ENCODE measurements at regions not wholly inside any gene's neighbourhood (a gene's known extent, or its start where the extent isn't known, plus 50 kb on each side); places are given as distances from the start of the nearest gene placed in this dataset.

DNA sequence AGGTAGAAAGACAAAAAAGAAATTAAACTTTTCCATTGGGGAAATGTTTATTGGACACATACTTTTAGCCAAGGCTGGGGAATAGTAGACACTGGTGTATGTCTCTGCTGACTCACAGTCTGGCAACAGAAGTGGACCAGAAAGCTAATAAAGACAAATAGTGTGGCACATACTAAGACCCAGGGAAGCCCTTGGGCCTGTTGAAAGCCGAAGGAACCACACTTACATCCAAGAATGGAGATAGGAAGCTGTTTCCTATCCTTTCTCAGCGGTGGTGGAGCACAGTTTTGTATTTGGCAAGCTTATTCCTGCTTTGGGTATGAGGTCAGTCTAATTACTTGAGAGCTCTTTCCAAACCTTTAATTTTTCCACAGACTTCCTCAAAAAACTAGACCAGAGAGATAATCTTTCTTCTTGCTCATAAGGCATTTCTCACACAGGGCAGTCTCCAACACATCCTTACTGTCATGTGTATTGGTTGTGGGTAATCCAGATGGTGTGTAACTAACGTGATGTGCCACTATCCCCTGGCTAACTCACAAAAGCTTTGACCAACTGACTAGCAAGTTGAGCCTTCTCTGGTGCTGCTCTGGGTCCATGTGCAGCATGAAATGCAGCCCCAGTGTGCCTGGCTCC lies 279.1 kb upstream of the IGF1R start:
- no peak for DNase-seq
- intact Hi-C loops (cut with DNase I), result no loop called here

DNA sequence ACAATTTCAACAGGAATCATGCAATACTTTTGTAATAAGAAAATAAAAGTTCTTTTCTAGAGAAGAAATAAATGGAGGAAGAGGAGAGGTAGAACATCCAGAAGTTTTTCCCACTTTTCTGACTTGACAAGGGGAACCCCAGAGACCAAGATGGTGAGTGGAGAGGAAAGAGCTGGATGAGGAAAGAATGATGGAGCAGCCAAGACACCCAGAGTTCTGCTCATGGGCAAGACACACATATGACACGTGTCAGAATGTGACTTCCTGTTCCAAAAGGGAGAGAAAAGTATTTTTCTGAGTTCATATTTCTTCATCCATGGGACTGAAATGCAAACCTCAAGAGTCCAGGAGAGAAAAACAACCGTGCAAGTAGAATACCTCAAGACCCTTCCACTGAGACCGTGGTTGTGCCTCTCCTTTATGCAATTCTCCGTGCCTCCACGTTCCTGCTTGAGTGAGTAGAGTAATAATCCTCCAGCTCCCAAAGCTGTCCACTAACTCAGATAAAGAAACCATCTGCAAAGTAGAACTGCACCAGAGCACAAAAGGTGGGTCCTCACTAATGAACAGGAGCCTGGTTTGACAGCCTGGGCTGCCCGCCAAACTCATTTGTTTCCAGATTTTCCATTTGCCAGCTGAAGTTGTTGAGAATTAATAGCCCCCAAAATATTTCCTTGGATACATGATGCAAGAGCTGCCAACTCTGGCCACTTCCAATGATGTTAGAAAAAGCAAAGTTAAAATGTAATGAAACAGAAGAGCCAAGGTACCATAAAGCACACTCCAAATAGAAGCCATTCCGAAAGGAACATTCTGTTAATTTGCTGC lies 272.6 kb upstream of the IGF1R start:
- intact Hi-C loops (cut with DNase I), result no loop called here
- peak in 4 of 10 donors; percentile 10 to 34 (median 22) for DNase-seq

DNA sequence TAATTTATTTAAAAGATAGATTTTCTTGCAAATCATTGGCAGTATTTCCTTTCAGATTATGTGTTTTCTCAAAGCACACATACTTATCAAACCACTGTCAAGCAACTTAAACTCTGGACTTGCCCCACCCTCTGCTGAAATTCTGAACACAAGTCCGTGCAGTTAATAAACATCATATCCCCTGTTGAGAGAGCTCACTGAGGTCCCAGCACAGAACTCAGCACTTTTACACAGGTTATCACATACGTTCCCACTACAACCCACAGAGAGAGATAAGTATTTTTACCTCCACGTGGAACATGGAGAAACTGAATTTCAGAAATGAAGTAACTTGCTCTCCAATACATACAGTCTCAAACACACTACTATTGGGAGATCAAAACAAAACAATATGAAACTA lies 267.6 kb upstream of the IGF1R start:
- intact Hi-C loops (cut with DNase I), result no loop called here
- DNase-seq, result no peak

DNA sequence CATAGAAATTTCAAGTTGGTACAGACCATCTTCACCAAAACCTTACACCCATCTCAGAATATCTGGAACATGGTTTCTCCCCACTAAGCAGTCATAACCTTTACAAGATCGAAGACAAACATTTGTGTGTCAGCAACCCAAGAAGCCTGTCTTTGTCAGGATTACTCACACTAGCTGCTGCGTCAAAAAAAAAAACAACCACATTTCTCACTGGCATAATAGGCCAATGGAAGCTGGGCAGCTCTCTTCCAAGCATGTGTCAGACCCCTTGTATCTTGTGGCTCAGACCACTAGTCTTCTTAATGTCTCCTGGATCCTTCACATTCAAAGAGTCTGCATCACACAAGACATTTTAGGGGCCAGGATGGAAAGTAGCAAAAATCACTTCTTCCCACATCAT lies 266.9 kb upstream of the IGF1R start:
- DNase-seq, result no peak
- intact Hi-C loops (cut with DNase I), result no loop called here

DNA sequence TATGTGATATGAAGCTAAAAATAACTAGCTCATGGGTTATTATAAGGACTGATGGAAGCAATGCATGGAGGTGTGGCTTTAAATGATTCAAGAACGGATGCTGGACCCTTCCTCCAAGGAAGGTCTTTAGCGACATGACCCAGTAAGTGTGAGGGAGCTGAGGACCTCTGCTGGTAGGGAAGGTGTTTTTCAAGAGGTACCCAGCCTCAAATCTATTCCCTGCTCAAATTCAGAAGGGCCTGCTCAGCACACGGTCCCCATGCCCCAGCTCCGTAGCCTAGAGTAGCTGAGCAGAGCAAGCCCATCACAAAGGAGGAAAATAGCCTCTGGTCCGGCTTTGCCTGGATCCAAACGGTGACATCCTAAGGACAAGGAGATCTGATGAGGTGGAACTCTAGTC lies 266.2 kb upstream of the IGF1R start:
- no peak for DNase-seq
- intact Hi-C loops (cut with DNase I), result no loop called here

DNA sequence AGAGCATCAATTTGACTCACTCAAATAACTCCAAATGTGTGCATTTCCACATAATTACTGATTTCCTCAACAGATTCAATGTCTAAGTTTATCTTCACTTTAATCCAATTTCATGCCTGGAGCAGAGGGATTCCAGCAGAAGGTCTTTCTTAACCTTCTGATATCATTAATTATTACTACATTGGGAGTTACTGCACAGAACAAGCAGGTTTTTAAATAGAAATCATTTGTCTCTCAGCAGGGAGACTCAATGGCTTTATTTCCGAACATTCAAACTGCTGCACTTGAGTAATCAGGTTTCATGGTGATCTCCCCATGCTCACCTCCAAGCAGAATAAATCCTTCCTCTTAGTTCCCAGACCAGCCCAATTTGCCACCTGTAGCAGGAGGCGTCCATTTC lies 264.8 kb upstream of the IGF1R start:
- intact Hi-C loops (cut with DNase I), result no loop called here
- DNase-seq, result no peak

DNA sequence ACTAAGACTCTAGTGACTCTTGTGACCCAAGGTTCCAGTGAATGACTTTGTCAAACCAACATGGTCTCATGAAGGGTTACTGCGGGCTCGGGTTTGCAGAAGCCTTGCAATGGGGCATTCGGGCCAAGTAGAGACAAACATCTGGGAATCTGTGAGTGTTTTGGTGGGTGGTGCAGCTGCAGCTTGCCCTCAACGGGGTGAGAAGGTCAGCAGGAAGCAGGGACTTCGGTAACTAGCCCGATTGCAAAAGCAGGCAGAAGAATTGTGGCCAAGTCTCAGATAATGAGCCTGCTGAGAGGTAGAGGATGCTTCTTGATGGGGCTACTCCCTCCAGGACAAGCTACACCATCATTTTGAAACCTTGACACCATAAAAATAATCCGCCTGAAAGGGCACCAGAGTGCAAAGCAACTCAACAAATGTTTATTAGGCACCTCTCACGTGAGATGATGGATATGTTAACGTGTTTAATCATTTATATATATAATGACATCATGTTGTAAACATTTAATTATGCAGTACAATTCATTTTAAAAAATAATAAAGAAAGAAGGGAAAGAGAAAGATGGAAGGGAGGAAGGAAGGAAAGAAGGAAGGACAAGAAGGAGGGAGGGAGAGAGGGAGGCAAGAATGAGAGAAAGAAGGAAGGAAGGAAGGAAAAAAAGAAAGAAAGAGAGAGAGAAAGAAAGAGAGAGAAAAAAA lies 263.9 kb upstream of the IGF1R start:
- intact Hi-C loops (cut with DNase I), result no loop called here
- no peak for DNase-seq

DNA sequence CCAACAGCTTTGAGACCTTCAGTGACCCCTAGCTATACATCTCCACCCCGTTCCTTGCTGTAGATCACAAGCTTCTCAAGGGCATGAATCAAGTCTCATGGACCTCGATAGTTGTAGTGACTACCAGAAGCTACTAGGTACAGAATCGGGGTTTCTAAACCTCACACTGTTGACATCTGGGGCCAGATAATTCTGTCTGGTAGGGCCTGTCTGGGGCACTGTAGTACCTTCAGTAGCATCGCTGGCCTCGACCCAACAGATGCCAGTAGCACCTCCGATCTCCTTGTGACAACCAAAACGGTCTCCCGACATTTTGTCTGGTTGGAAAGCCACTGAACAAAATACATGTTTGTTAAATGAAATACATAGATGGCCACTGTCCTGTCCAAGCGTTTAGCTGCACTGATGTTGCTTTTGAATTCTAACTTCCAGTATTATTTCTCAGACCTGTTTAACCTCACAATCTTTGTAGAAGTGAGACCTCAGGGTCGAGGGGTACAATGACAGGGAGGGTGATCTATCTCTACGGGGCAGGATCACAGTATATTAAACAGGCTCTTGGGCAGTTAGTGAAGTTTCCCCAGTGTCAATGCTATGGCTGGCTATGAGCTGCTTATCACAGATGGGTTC lies 262.5 kb upstream of the IGF1R start:
- intact Hi-C loops (cut with DNase I), result no loop called here

DNA sequence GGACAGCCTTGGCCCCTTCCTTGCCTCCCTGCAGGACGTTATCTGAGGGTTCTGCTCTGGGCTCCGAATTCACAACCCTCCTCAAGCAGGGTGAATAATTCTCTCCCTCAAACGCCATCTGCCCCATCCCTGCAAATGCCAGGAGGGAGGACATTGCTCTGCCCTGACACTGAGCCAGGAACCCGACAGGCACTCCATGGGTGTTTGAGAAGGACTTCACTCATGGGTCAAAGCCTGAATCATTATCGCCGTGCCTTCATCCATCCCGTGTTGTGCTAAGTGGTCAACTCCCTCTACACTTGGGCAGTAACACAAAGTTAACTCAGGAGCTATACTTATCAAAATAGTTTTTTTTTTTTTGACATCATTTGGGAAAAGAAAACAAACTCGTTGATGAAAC lies 261.8 kb upstream of the IGF1R start:
- intact Hi-C loops (cut with DNase I), result no loop called here
- no peak for DNase-seq

More for the DNA sequence above, 262.5 kb upstream of the IGF1R start:
- no peak for DNase-seq

DNA sequence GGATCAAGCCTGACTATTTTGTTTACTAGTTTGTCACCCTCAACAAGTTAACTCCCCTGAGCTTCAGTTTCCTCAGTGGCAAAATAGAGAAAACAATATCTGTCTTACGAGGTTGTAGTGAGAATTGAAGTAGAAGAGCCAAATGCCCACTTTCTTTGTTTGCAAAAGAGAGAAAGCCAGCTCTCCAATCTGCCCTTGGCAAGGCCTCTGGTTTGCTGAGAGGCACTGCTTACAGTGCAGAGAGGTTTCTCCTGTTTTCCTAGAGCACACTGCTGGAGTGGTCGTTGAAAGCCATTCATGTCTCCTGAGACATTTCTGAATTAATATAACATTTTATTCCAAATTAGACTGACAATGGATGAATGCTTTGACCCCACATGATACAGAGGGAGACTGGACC lies 260.5 kb upstream of the IGF1R start:
- DNase-seq, result no peak
- intact Hi-C loops (cut with DNase I), result no loop called here

DNA sequence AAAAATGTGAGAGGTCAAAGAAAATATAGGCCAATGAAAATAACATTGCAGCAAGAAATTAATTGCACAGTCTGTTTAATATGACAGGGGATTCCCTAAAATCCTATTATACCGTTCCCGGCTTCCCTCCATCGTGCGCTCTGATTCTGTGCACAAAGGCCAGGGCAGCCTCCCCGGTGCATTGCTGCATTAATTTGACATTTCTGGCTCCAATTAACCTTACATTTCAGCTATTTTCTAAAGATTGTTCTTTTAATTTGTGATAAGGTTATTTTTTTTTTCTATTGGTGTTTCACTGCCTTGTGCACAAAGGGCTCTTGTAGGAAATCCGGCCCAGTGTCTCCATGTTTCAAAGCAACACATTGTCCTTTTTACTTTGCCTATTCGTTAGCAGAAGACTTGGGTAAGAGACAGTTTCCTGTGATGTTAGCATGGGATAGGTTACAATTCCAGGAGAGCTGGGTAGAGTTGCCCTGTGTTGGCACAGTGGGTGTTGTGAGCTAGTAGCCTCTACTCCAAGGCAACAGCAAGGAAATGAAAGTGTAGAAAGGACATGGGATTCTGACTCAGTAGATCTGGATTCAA lies 257.3 kb upstream of the IGF1R start:
- DNase-seq, result no peak
- intact Hi-C loops (cut with DNase I), result no loop called here

DNA sequence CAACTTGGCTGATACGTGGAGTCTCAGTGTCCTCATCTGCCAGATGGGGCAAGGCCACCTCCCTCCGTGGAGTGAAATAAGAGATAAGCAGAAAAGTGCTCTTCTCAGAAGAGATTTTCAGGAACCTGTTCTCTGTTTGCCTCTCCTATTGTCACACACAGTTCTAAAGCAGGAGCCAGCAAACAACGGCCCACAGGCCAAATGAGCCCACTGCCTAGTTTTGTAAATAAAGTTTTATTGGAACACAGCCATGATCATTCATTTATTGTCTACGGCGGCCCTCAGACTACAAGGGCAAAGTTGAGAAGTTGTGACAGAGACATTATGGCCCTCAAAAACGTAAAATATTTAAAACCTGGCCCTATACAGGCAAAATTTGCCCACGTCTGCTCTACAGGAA lies 256.8 kb upstream of the IGF1R start:
- DNase-seq, result no peak
- intact Hi-C loops (cut with DNase I), result no loop called here

DNA sequence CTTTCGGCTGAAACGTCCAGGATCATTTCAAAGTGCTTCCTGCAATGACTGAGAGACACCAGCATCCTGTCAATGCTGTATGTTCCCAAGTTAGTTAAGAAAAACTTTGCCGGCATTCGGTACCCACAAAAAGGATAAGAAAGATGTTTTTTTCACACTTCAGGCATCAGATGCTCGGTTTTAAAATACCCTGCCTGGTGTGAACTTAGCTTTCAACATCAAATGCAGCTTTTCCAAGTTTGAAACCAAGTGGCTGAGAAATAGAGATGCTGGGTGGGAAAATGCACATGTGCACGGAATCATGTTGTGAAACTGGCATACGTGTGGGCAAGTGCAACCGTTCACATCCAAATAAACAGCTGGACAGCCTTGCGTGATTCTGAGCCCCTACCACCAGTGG lies 254.9 kb upstream of the IGF1R start:
- no peak for DNase-seq
- intact Hi-C loops (cut with DNase I), result no loop called here

DNA sequence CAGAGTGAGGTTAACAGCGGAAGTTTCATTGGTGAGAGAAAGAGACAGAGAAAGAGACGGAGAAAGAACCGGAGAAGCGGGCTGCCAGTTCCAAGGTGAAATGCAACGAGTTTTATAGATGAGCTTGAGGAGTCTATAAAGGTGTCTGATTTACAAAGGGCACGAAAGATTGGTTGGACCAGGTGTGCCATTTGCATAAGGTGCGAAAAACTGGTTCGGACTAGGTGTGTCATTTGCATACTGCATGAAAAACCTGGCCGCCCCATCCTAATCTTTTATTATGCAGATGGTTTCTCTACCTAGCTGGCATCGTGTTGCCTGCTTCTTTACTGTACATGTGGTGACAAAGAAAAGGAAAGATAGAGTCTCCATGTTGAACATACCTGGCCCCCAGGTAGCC lies 253.8 kb upstream of the IGF1R start:
- intact Hi-C loops (cut with DNase I), result no loop called here
- no peak for DNase-seq

DNA sequence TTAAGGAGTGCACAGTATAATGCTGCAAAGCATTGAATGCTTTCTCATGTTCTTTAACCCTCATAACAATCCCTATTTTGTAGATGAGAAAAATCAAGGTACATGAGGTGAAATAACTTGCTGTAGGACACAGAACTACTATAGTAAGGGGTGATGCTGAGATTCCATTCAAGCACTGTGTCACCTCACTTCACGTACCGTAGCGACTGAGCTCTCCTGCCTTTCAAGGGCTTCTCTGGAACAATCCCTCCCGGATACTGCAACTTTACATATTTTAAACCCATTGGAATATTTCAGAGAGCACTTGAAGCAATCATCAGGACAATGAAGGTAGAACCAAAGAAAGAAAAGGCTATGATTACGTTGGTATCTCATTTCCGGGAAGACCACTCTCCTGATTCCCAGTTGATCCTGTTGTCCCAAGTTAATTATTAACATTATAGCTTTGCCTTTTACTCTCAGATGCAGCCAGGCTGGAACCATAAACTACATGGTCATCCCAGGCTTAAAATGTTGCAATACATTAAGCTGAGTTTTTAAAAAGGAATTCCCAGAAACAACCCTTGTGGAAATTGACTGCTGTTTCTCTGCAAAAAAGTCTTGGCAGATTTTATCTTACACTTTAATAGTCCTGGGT lies 252.2 kb upstream of the IGF1R start:
- intact Hi-C loops (cut with DNase I), result no loop called here

DNA sequence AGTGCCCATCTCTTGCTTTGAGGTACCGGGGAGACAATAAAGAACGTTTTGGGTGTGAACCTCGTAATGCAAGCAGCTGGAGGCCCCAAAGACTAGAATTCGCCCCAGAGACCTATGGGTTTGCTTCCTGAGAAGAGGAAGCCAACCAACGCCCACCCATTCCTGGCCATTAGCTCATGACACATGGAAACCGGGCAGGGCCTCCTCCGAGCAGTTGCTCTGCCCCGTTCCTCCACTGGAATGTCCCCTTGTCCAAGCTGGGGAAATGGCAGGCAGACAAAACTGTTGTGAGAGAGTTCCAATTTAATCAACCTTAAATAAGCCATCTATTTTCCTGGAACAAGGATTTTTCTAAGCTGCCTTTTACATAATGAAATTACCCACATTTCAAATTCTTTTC lies 250.9 kb upstream of the IGF1R start:
- no peak for DNase-seq
- intact Hi-C loops (cut with DNase I), result no loop called here

More for the DNA sequence above, 252.2 kb upstream of the IGF1R start:
- DNase-seq, result no peak

DNA sequence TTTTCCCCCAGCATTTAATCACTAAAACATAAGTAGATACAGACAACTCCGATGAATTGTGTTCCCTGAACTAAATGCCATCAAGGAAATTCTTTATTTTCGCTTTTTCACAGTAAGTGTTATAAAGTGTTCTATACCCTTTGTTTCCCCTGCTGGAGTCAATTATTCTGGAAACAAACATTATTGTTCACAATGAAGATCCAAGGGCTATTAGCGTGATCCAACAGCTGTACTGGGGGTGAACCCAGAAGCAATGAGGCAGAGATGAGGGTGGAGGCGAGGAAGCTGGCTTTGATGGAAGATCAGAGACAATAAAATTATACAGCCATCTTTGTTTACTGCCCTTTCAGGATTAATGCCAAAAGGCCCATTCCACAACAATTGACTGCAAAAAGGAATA lies 250.3 kb upstream of the IGF1R start:
- DNase-seq, result no peak

DNA sequence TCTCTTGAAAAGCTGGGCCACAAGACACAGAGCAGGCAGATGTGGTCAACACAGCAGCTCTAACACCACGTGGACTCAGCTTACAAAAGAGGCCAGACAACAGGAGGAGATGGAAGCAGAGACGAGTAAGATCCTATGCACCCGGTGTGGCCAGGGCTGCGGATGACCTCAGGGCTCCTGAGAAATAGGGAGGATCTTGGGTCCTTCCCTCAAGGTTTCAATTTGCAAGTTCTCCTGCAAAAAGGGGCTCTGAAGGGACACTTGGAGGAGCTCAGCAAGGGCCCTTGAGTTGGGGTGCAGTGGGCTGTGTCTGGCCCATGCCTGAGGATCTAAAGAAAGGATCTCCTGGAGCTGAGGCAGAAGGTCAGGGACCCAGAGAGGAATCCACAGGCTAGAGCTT lies 249.5 kb upstream of the IGF1R start:
- no peak for DNase-seq
- intact Hi-C loops (cut with DNase I), result no loop called here

More for the DNA sequence above, 250.3 kb upstream of the IGF1R start:
- intact Hi-C loops (cut with DNase I), result no loop called here

DNA sequence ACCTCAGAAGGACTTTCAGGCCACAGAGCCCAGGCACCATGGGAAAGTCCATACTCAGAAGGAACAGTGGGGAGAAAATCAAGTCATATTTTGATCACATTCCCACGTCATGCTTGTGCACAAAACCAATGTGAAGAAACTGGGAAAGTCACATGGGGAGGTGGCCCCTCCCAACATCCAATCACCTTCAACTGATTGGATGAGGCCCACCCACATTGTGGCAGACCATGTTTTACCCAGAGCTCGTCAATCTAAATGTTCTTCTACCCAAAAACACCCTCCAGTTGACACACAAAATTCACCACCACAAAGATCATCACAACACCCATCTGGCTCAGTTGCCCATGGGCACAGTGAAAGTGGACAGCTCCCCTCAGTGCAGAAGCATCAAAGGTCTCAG lies 248.2 kb upstream of the IGF1R start:
- intact Hi-C loops (cut with DNase I), result no loop called here
- DNase-seq, result no peak

DNA sequence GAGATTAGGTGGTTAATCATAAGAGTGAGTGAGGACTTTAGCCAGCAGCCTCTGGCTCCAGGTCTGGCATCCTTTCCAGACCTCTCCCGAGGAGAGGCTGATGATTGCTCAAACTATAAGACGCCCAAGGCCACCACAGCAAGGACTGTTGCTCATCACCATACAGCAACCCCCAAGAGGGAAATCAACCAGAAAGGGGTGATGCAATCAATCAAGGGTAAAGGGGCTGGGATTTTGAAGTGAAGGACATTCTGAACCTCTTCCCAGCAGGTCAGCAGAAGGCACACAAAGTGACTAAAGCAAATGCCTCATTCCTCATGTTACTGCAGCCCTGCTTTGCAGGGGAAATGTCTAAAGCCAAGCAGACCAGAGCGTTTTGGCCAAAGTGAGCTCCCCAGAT lies 247.3 kb upstream of the IGF1R start:
- intact Hi-C loops (cut with DNase I), result no loop called here
- DNase-seq, result no peak
